ENCODE measurements at regions not wholly inside any gene's neighbourhood (a gene's known extent, or its start where the extent isn't known, plus 50 kb on each side); places are given as distances from the start of the nearest gene placed in this dataset.

DNA sequence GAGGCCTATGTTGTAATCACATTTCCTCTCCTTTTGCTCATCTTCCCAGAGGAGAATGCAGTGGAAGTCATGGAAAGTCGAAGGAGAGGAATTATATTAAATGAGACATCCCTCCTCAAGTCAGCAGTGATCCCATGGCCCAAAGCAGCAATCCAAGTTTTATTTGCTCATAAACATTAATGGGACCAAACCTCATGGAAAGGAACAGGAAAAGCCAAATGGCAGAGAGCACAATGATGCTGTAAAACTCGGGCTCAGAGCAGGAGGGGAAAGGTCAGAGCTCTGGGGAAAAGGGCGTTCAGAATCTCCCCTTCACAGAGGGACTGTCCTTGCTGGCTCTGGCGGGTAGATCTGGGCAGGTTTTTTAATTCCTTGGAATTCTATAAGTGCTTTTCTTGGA, 175.8 kb downstream of the C5orf15 start:
- no peak for TF ChIP-seq EZH2phosphoT487 (IDR thresholded peaks at IDR 0.05; ENCODE audit: low read depth)
- TF ChIP-seq, protein P1, sequence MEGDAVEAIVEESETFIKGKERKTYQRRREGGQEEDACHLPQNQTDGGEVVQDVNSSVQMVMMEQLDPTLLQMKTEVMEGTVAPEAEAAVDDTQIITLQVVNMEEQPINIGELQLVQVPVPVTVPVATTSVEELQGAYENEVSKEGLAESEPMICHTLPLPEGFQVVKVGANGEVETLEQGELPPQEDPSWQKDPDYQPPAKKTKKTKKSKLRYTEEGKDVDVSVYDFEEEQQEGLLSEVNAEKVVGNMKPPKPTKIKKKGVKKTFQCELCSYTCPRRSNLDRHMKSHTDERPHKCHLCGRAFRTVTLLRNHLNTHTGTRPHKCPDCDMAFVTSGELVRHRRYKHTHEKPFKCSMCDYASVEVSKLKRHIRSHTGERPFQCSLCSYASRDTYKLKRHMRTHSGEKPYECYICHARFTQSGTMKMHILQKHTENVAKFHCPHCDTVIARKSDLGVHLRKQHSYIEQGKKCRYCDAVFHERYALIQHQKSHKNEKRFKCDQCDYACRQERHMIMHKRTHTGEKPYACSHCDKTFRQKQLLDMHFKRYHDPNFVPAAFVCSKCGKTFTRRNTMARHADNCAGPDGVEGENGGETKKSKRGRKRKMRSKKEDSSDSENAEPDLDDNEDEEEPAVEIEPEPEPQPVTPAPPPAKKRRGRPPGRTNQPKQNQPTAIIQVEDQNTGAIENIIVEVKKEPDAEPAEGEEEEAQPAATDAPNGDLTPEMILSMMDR (IDR thresholded peaks at IDR 0.05; ENCODE audit: low read depth, low read length) = no peak

All from OCI-LY3 (cell line).